CD4-positive, alpha-beta T cell treated with Interleukin-6 at 100 ng/mL for 8 hours (primary cell): ENCODE measurements at regions not wholly inside any gene's neighbourhood (a gene's known extent, or its start where the extent isn't known, plus 50 kb on each side); places are given as distances from the start of the nearest gene placed in this dataset.
A peak's percentile ranks its signal among the peaks of the same experiment; 100 is the strongest.

ENCODE experiments used
- DNase-seq: peaks from one replicate; pipeline ENCODE4 v3.0.0-alpha.2; 2020; ENCODE audit warnings: mixed read lengths, low spot score

DNA sequence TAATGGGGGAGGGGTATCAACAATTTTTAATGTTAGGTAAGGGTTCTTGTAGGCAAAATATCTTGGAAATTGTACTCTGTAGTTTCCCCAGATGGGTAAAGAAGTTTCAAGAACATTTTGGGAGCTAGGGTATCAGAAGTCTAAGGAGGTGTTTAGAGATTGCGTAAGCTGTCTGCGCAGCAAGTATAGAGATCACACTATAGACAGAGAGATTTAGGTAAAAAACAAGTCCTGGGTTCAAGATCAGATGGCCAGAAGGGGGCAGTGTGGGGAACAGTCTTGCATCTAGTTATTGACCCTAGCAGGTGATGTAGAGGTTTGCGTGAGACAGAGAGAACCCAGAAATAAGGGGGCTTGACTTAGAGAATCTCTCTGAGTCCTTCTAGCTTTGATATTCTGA is 80.8 kb downstream of the S1PR1 start:
- DNase-seq = no peak

DNA sequence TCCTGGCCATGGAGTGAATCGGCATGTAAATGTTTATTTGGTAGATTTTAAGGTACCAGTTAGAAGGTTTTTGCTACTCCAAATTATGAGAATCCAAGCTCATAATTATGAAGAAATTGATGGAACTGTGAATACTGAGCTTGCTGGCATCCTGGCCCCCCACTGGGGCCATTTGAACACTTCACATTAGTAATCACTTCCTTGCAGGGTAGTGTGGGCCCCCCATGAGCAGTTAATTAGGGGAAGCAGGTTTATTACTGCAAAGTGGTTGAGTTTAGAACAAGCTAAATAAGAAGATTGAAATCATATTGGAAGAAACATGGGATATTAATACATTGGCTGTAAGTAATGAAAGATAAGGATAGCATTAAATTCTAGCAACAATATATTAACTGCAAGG is 86.7 kb downstream of the S1PR1 start:
- no peak for DNase-seq

DNA sequence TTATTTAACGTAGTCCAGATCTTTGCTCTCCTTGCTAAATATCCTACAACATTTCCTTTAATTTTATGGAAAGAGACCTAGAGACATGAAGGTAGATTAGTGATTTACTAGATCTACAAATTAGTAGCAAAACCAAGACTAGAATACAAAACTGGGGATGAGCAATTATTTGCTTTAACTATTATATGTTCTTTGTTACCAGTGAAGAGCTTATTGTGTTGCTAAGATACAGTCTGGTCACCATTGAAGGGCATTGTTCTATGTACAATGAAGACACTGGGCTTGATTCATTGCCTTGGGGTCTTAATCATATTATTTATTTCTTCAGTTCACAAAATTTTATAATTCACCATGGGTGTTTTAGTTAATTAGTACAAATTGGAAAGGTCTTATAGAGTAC is 88.3 kb downstream of the S1PR1 start:
- no peak for DNase-seq

DNA sequence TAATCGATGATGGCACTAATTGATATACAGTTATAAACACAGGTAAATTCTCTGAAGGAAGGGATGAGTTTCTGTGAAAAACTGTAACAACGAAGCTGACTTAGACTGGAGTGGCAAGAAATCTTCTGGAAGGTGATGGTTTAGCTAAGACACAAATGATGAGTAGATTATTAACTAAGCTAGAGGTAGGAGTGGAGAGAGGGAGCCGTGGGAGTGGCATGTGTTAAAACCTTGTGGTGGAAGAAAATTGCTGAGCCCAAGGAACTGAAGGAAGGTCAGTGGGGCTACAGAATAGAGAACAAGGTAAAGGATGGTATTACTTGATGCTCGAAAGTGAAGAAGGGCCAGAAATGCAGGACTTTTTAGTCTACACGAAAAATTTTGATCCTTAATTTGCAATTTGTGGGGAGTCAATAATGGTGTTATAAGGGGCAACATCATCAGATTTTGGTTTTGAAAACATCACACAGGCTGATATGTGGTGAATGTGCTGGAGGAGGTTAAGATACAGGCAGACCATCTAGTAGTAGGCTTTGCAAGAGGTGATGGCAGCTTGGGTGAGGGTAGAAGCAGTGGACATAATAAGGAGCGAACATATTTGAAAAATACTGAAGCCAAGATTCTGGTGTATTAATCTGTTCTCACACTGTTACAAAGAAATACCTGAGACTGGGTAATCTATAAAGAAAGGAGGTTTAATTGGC is 93.8 kb downstream of the S1PR1 start:
- no peak for DNase-seq

DNA sequence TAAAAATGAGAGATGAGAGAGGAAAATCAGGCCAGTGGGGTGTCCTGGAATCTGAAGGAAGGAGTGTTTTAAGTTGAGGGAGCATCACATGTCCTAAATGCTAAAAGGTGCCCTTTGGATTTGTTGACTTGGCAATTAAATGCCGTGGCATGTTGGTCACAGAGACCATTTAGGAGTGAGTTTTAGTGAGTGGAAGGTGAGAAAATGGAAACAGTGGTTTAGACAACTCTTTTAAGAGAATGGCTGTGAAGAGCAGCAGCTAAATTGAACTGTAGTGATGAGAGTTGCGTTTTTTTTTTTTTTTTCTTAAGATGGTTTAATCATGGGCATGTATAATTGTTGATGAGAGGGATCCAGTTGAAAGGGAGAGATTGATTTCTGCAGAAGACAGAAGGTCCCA is 95.0 kb downstream of the S1PR1 start:
- no peak for DNase-seq

DNA sequence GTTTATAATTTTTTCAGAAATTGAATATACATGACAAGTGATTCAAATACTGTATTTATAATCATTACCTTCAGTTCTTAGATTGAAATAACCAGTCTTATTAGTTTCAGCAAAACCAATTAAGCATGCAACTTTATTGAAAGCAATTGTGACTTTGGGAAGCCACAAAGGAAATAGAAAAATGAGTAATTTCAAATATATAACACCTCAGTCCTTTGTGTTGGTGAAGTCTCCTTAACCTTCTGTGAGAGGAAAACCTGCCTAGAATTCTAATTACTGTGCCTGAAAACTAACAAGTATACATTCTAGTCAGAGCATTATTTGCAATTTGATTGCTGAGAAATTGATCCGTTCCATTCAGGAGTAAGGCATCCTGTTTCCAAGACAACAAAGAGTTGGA is 95.8 kb downstream of the S1PR1 start:
- DNase-seq = no peak

DNA sequence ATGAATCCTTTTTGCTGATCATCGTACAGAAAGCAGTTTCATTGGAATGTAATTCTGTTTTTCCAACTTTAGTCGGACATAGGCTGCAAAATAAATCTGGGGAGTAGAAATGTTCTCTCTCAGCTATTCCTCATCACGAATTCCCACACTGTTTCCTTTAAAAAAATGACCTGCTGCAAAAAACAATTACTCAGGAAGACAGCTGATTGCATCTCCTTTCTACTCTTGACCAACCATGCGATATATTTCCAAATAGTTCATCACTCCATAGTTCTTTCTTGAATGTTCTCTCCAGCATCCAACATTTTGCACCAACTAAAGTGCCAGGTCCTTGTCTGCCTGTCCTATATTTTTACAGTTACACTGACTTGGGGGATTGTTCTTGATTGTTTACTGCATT is 96.4 kb downstream of the S1PR1 start:
- DNase-seq = no peak

DNA sequence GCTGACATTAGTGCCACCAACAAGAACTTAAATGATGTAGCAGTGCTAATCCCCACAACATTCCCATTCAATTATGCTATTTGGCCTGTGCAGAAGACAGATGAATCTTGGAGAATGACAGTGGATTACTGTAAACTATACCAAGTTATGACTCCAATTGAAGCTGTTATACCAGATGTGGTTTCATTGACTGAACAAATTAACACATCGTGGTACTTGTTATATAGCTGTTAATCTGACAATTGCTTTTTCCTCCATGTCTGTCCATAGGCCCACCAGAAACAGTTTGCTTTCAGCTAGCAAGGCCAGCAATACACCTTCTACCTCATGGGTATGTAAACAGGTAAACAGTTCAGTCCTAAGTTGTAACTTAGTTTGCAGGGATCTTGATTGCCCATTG is 101.1 kb downstream of the S1PR1 start:
- no peak for DNase-seq

DNA sequence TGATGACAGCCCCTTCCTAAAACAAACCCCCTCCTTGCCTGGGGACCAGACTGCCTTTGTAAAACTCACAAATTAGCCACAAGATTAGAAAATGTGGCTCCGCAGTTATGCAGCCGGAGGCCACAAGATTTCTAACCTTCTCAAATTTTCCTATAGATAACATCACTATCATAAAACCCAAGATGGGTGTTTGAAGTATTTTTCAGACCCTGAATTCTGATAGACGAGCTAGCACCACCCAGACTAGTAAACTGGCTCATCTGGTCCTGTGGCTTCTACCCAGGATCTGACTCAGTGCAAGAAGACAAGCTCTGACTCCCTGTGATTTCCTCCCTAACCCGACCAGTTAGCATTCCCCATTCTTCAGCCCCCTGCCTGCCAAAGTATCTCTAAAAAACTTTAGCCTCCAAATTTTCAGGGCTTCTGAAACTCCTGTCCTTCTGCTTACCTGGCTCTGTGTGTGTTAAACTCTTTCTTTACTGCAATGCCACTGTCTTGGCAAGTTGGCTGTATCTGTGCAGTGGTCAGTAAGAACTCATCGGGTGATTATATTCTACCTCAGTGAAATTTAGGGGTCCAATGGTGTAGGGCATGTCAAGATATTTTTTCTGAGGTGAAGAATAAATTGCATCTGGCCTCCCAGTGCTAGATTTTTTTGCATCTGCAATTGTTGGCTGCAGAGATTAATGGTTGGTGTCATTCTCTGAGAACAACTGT is 102.1 kb downstream of the S1PR1 start:
- DNase-seq = peak; percentile 35

DNA sequence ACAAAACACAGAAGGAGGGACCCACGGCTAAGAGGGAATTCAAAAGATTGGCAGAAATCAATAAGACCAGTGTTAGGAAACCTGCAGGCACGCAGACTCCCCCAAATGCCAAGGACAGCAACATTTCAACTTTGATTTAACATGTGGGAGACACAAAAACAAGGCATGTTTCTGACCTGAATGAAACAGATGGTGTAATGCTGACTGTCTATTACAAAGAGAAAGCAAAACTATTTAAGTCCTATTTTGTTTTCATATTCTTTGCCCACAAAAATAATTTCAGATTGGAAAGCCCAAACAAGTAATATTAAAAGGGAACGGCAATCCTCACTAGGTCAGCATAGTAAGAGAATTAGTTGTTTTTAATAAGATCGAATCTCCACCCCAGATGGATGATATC is 107.9 kb downstream of the S1PR1 start:
- no peak for DNase-seq

DNA sequence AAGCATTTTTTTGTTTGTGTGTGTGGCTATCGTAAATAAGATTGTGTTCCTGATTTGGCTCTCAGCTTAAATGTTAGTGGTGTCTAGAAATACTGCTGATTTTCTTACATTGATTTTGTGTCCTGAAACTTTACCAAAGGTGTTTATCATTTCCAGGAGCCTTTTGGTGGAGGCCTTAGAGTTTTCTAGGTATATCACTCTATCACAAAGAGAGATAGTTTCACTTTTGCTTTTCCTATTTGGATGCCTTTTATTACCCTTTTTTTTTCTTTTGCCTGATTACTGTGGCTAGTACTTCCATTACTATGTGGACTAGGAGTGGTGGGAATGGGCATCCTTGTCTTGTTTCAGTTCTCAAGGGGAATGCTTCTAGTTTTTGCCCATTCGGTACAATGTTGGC is 109.6 kb downstream of the S1PR1 start:
- DNase-seq = no peak

DNA sequence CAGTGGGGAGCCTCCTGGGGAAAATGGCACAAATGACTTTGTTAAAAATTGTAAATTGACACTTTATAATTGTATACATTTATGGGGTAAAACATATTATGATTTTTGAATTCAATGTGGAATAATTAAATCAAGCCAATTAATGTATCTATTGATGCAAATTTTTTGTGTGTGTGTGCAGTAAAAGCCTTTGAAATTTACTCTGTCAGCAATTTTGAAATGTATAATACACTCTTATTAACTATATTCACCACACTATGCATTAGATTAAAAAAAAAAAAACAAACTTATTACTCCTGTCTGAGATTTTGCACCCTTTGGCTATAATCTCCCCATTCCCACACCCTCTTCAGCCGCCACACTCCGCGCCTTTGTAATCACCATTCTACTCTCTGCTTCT is 119.2 kb downstream of the S1PR1 start:
- no peak for DNase-seq

DNA sequence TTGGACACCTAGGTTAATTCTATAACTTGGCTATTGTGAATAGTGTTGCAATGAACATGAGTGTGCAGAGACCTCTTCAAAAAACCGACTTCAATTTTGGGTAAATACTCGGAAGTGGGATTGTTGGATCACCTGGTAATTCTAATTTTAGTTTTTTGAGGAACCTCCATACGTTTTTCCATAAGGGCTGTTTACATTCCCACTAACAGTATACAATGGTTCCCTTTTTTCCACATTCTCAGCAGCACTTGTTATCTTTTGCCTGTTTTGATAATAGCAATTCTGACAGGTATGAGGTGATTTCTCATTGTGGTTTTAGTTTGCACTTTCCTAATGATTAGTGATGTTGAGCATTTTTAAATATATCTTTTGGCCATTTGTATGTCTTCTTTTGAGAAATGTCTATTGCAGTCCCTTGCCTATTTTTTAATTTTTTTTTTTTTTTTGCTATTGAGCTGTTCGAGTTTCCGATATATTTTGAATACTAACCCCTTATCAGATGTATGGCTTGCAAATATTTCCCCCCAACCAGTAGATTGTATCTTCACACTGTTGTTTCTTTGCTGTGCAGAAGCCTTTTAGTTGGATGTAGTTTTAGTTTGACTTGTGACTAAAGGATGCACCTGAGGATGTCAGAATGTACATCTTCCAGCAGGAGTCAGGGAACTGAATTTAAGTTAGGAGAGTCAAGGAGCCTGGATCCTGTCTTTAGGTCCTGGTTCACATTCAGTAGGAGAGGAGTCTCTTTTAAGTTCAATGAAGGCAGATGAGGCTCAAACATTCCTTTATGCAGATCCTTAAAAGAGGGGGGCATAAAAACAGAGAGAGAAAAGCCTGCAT is 120.0 kb downstream of the S1PR1 start:
- no peak for DNase-seq

DNA sequence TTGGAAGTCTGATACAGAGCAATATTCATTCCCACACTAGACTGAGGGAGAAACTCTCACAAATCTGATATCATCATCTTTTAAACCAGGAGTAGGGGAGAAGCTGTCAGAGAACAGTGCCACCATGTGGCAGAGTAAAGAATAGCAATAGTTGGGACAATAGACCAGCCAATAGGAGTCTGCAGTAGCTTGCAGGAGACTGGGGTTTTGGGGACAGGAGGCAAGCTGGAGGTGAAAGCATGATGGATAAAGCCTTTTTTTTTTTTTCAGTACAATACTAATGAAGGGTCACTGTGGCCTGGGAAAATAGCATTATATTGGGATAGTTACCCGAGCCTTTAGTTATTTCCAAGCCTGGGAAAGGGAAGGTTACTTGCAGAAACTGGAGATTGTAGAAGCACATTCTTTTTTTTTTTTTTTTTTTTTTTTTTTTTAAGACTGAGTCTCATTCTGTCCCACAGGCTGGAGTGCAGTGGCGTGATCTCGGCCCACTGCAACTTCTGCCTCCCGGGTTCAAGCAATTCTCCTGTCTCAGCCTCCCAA is 120.7 kb downstream of the S1PR1 start:
- peak; percentile 86 for DNase-seq

DNA sequence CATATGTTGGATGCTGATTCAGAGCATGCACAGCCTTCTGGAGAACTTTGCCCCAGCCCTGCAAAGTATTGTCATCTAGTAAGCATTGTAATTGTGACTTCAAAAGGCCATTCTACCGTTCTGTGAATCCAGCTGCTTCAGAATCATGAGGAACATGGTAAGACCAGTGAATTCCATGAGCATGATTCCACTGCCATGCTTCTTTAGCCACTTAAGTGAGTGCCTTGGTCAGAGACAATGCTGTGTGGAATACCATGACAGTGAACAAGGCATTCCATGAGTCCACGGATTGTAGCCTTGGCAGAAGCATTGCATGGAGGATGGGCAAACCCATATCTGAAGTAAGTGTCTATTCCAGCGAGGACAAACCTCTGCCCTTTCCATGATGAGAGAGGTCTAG is 123.7 kb downstream of the S1PR1 start:
- no peak for DNase-seq

DNA sequence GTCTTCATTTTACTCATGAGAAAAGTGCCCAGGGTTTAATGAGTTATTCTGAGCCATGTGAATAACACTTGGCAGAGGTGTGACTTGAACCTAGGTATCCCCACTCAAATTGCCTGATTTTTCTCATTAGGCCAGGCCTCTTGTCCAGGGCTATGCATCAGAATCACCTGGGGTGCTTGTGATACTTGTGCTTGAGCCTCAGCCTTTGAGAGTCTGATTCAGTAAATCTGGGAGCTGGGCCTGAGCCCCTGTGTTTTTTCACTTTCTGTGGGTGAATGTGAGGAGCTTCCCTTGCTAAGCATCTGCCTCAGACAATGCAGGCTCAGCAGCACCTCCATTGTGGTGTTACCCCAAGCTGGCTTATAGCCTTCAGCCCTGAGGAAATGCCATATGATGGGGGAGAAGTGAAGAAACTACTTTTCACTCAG is 127.1 kb downstream of the S1PR1 start:
- no peak for DNase-seq

DNA sequence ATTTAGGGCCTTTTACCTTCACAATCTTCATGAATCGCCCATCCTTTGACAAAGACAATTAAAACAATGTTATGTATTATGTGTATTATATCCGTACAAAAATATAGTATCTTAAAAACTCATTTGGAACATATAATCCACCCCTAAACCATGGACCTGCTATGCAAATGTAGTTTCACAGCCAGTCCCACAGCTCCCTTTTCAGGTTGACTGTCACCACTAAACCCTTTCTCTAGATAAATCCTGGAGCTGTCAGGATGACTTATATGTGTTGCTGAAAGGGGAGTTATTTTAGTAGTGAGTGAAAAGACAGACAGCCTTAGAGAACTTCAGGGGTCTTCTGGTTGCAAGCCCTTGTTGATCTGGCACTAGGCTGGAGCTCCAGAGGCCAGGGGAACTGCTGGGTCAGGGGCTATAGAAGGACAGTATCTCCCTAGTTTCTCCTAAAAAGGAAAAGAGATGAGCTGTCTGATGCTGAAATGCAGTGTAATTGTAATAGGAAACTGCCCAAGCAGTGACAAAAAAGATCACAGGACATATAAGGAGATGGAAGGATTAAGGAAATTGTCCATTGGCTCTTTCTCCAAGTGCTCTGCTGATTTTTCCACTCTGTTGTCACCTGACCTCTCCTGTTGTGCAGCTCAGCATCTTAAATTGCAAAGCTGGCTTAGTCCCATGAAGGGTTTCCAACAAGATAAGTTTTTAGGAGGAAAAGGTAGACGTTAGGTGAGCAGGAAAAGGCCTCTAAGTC is 127.7 kb downstream of the S1PR1 start:
- DNase-seq = no peak

DNA sequence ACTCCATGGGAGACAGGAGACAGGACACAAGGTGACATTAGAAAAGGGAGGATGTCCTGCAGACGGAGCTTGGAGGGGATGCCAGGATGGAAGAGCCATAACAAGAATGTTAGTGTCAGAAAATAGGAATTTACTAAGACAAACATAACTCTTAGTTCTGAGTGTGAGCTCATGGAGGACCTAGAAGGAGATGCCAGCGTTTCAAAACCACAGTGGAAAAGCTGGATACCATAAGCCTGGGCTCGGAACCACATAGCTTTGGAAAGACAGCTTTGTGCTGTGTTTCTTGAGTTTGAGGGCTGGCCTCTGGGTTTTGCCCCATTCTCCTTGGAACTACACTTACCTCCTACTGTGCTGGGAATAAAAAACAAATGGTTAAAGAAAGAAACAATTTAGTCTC is 128.4 kb downstream of the S1PR1 start:
- DNase-seq = no peak

DNA sequence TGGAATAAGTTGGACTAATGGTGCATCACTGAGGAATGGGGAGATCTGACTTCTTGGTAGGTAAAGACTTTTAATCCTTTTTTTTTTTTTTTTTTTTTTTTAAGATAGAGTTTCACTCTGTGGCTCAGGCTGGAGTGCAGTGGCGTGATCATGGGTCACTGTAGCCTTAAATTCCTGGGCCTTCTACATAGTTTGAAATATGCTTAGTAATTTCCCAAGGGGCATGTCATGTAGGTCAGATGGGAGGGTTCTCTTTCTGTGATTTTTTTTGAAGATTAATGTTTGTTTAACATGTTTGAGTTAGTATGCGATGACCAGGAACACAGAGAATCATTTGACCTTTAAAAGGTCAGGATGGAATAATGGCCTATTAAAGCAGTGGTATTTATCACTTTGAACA is 129.1 kb downstream of the S1PR1 start:
- DNase-seq = no peak

DNA sequence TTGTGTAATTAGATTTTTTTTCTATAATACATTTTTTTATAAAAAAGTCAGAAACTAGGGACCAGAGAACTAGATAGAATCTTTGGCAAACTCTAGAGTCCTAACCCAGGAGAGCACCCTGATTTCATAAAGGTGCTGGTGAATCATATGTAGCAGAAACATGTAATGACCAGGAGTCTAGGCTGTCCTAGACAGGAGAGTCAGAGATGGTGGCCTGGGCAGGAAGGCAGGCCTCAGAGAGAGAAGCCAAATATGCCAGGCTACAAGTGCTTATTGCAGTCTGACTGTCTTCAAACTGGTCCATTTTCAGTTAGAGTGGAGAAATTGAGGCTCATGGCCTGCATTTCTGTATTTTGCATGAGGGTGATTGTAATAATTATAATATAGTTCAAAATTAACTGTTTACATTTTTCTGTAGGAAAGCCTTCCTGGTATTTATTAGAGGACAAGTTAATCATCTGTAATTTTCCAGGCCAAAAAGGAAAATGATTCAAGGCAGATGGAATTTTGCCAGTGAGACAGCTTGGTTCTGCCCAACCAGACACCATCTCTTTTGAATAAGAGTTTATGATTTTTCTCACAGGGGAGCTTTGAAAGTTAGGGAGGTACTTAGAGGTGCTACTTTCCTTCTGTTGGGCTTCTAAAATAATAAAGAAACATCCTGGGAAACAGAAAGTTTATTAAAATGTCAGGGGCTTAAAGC is 129.8 kb downstream of the S1PR1 start:
- DNase-seq = no peak

DNA sequence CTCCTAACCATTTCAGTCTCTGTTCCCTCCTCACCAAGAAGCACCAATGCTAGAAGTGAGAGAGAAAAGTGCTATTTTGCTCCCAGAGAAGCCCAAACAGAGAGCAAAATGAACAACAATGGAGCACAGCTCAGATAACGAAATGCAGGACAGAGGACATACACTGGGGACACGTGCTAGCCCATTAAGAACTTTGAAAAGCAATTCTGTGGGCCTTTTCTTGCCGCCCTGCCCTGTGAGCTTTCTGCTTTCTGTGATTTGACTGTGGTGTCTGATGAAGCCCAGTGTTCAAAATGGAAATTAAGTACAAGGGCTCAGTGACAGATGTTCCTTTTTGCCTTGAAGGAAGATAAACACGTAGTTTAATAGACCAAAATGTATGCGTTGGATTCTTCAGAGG is 130.8 kb downstream of the S1PR1 start:
- DNase-seq = no peak
